ENCODE measurements at regions not wholly inside any gene's neighbourhood (a gene's known extent, or its start where the extent isn't known, plus 50 kb on each side); places are given as distances from the start of the nearest gene placed in this dataset.
"Not testable (repeated sequence)": the region's sequence is repeated elsewhere in the genome, so short reads cannot be mapped to it uniquely, and the experiment has no call there.

DNA sequence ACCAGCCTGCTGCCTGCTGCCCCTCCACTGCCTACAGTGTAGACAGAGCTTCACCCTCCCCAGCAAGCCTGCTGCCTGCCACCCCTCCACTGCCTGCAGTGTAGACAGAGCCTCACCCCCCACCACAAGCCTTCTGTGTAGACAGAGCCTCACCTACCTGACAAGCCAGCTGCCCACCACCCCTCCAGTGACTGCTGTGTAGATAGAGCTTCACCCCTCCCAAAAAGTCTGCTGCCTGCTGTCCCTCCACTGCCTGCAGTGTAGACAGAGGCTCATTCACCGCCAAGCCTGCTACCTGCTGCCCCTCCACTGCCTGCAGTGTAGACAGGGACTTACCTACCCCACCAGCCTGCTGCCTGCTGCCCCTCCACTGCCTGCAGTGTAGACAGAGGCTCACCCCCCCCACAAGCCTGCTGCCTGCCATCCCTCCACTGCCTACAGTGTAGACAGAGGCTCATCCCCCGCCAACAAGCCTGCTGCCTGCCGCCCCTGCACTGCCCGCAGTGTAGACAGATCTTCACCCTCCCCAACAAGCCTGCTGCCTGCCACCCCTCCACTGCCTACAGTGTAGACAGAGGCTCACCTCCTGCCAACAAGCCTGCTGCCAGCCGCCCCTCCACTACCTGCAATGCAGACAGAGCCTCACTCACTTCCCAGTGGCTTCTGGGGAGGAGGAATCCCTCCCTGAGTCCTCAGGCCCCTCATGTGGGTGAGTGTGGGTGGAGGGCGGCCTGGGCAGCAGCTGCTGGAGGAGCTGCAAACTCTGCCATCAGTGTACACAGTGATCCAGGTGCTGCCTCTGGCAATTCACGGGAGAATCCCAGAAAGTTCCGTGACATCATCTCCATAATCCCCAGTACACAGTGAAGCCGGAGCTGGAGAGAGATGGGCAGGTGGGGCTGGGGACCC lies 140.9 kb downstream of the DLL1 start:
- TF ChIP-seq, protein P1, sequence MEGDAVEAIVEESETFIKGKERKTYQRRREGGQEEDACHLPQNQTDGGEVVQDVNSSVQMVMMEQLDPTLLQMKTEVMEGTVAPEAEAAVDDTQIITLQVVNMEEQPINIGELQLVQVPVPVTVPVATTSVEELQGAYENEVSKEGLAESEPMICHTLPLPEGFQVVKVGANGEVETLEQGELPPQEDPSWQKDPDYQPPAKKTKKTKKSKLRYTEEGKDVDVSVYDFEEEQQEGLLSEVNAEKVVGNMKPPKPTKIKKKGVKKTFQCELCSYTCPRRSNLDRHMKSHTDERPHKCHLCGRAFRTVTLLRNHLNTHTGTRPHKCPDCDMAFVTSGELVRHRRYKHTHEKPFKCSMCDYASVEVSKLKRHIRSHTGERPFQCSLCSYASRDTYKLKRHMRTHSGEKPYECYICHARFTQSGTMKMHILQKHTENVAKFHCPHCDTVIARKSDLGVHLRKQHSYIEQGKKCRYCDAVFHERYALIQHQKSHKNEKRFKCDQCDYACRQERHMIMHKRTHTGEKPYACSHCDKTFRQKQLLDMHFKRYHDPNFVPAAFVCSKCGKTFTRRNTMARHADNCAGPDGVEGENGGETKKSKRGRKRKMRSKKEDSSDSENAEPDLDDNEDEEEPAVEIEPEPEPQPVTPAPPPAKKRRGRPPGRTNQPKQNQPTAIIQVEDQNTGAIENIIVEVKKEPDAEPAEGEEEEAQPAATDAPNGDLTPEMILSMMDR (conservative IDR thresholded peaks at IDR 0.05; ENCODE audit: low read depth, low read length) = no peak
- H3K4me3 ChIP-seq (ENCODE audit: low read length) = no peak overlapping the region
- no peak for DNase-seq (ENCODE audit: low read depth)

DNA sequence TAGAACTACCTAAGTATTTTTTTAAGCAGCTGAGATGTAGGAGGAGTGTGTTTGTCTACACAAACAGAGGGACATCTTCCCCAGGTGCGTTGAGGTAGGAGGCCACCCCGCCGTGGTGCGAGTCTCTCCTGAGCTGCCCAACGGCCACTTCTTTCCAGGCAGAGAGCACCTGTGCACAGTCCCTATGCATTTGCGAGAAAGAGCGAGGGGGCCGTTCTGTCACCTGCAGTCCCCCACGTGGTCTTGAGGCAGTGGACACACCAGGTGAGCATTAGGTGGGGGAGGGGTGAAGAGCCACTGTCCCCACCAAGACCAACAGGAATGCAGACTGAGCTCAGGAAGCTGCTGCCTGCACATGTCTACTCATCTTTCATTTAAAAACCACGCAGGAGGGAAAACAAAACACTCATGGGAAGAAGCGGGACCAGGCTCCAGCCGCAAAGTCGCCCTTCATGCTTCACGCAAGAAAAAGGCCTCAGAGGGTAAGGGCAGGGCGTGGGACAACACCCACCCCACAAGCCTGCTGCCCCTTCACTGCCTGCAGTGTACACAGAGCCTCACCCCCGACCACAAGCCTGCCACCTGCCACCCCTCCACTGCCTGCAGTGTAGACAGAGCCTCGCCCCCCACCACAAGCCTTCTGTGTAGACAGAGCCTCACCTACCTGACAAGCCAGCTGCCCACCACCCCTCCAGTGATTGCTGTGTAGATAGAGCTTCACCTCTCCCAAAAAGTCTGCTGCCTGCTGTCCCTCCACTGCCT lies 142.0 kb downstream of the DLL1 start:
- TF ChIP-seq, protein P1 (conservative IDR thresholded peaks at IDR 0.05; ENCODE audit: low read depth, low read length) = no peak
- H3K4me3 ChIP-seq (ENCODE audit: low read length) = no peak overlapping the region
- no peak for DNase-seq (ENCODE audit: low read depth)

DNA sequence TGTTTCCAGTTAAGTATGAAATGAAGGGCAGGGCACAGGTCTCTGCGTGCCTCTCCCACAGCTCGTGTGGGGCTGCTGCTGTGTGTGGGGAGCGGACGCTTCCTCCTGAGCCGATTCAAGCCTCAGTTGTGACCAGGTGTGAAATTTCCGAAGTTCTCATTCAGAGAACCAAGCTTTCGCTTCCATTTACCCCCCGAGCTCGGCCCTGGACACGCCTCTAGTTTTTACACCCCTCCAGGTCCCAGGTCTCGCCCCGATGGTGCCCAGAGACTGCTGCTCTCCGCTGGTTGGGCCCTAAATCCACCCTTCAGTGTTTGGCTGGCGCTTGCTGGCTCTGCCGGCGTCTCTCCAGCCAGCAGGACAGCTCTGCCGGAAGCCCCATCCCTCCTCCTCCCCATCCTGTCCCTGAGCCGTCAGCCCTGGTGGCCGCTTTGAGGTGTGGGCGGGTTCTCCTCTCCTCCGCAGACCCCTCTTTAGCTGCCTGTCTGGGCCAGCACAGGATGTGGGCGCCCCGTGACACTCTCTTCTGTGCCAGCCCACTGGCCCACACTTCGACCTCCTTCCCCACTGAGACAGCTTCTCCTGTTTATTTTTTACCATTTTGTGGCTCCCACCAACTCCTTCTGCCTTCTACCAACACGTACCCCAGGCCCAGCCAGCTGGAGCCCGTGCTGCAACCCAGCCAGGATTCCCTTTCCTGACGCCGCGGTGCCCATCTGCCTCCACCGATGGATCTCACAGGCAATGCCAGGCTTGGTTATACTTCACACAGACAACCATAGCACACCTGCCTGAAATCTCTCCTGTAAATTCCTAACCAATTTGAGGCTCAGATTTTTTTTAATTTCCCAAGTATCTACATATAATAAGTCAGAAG lies 142.8 kb downstream of the DLL1 start:
- TF ChIP-seq, protein P1 (conservative IDR thresholded peaks at IDR 0.05; ENCODE audit: low read depth, low read length) = no peak
- H3K4me3 ChIP-seq (ENCODE audit: low read length) = no peak overlapping the region
- DNase-seq (ENCODE audit: low read depth) = no peak

DNA sequence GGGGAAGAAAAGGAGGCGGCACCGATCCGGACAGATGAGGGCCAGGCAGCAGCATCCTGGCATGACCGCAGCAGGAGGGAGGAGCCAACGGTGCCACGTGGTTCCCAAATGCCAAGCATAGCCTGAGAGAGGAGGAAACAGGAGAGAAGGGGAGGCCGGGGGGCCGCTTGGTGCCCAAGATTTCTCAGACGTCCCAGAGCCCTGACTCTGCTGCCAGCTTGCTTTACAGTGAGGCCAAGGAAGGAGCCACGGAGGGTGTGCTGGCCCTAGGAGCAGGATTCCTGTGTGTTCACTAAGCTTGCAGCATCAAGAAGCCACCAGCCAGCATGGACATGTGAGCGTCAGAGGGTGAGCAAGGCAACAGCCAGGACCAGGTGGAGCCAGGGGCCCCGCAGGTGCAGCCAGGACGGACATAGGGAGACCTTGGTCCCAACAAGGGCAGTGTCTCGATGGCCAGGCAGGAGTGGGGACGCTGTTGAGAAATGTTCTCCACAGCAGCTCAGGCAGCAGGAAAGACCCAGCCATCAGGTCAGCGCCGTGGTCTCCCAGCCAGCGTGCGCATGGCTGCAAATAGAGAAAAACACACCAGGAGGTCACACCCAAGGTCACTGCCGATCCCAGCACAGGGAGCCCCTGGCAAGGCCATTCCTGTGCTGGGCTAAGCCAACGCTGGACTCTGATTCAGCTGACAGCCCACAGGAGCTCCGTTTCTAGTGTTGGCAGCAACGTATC lies 143.7 kb downstream of the DLL1 start:
- no peak overlapping the region for H3K4me3 ChIP-seq (ENCODE audit: low read length)
- TF ChIP-seq, protein P1 (conservative IDR thresholded peaks at IDR 0.05; ENCODE audit: low read depth, low read length) = no peak
- DNase-seq (ENCODE audit: low read depth) = no peak

DNA sequence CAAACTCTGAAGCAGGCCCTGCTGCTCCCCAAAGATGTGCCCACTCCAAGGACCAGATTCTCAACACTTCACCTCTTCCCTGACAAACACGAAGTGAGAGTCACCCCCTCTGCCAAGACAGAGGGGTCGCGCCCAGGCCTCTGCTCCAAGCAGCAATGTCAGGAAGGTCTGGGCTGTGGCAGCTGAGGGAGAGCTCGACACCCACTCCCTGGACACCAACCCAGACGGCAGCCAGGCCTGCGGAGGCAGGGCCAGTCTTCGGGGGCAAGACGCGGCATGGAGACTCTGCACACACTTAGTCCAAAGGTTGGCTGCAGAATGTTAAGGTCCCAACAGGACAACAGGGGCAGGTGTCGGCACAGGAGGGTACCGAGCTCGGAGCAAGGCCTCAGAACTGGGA lies 144.2 kb downstream of the DLL1 start:
- no peak for DNase-seq (ENCODE audit: low read depth)
- TF ChIP-seq, protein P1 (conservative IDR thresholded peaks at IDR 0.05; ENCODE audit: low read depth, low read length) = no peak
- H3K4me3 ChIP-seq (ENCODE audit: low read length) = no peak overlapping the region

DNA sequence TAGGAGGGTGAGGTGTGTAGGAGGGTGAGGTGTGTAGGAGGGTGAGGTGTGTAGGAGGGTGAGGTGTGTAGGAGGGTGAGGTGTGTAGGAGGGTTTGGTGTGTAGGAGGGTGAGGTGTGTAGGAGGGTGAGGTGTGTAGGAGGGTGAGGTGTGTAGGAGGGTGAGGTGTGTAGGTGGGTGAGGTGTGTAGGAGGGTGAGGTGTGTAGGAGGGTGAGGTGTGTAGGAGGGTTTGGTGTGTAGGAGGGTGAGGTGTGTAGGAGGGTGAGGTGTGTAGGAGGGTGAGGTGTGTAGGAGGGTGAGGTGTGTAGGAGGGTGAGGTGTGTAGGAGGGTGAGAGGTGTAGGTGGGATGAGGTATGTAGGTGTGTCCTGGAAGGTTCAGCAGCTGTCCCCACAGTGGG lies 144.7 kb downstream of the DLL1 start:
- DNase-seq (ENCODE audit: low read depth); H3K4me3 ChIP-seq (ENCODE audit: low read length): not testable (repeated sequence)

DNA sequence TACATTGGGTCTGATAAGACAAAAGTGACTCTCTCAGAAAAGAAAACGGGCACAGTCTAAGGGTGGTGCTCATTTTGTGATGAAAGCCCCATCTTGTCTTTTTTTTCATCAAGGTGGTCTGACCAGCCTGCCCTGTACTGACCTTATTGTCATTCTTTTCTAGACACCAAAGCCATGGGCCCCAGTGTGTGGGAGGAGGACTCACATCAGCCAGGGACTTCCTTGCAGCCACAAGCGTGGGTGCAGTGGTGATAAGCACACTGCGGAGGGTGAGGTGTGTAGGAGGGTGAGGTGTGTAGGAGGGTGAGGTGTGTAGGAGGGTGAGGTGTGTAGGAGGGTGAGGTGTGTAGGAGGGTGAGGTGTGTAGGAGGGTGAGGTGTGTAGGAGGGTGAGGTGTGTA lies 145.2 kb downstream of the DLL1 start:
- H3K4me3 ChIP-seq (ENCODE audit: low read length); DNase-seq (ENCODE audit: low read depth): not testable (repeated sequence)

Measured in retinal pigment epithelial cell (primary cell).